Limb (tissue), 2 donors: ENCODE measurements at regions not wholly inside any gene's neighbourhood (a gene's known extent, or its start where the extent isn't known, plus 50 kb on each side); places are given as distances from the start of the nearest gene placed in this dataset.

ENCODE experiments used
- DNase-seq, 2 donors: peaks; one replicate each; pipeline ENCODE4 v3.0.0-alpha.2; 2016; ENCODE audit errors: extremely low spot score in 2 of 2

- peak in 1 of 2 donors; percentile 17 for DNase-seq
Observed at GRCh38 chr18:75809926-75810255, 382.4 kb upstream of the SMIM21 start.

GRCh38 chr18:75809151-75809925 is 381.8 kb upstream of the SMIM21 start:
- DNase-seq, result peak; percentile 58 to 59

- DNase-seq, result no peak
Observed at GRCh38 chr18:75805265-75805664, 377.8 kb upstream of the SMIM21 start.

GRCh38 chr18:75802681-75803080 is 375.2 kb upstream of the SMIM21 start:
- no peak for DNase-seq

- DNase-seq, result no peak
Observed at GRCh38 chr18:75801178-75801577, 373.7 kb upstream of the SMIM21 start.

GRCh38 chr18:75800331-75800648 is 372.8 kb upstream of the SMIM21 start:
- DNase-seq, result no peak

- DNase-seq, result no peak
Observed at GRCh38 chr18:75799449-75800330, 372.2 kb upstream of the SMIM21 start.

- no peak for DNase-seq
Observed at GRCh38 chr18:75797046-75797445, 369.5 kb upstream of the SMIM21 start.

GRCh38 chr18:75790796-75791195 is 363.3 kb upstream of the SMIM21 start:
- DNase-seq, result no peak

GRCh38 chr18:75790111-75790510 is 362.6 kb upstream of the SMIM21 start:
- DNase-seq, result no peak

GRCh38 chr18:75785834-75786233 is 358.3 kb upstream of the SMIM21 start:
- DNase-seq, result no peak

- DNase-seq, result no peak
Observed at GRCh38 chr18:75785206-75785605, 357.7 kb upstream of the SMIM21 start.

- DNase-seq, result peak; percentile 55 to 65
Observed at GRCh38 chr18:75784390-75784789, 356.9 kb upstream of the SMIM21 start.

GRCh38 chr18:75783566-75784281 is 356.2 kb upstream of the SMIM21 start:
- DNase-seq, result peak; percentile 36 to 39

GRCh38 chr18:75782826-75783225 is 355.3 kb upstream of the SMIM21 start:
- no peak for DNase-seq

- no peak for DNase-seq
Observed at GRCh38 chr18:75782204-75782603, 354.7 kb upstream of the SMIM21 start.

- no peak for DNase-seq
Observed at GRCh38 chr18:75779910-75780309, 352.4 kb upstream of the SMIM21 start.

- no peak for DNase-seq
Observed at GRCh38 chr18:75779450-75779849, 351.9 kb upstream of the SMIM21 start.

GRCh38 chr18:75777630-75778029 is 350.1 kb upstream of the SMIM21 start:
- DNase-seq, result no peak

GRCh38 chr18:75775121-75775520 is 347.6 kb upstream of the SMIM21 start:
- DNase-seq, result no peak

GRCh38 chr18:75773618-75774017 is 346.1 kb upstream of the SMIM21 start:
- no peak for DNase-seq

- no peak for DNase-seq
Observed at GRCh38 chr18:75762758-75763157, 335.3 kb upstream of the SMIM21 start.
